ENCODE measurements at regions not wholly inside any gene's neighbourhood (a gene's known extent, or its start where the extent isn't known, plus 50 kb on each side); places are given as distances from the start of the nearest gene placed in this dataset.

DNA sequence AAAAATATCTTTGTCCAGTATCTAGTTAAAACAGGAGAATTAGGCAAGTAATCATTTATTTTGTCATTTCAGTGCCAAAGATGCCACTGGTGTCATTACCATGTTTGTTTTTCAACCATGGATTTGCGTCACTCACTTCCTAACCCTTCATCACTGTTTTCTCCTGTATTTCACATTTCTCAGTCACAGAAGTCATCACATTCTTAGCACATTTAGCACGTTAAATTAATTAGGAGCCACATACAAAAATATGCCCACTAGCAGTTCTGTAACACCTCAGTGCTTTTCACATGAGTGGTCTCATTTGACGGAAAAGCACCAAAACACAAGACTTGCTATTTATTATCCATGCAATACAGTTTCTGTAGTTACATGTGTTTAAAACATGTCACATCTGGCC lies 546.0 kb downstream of the METTL15 start:
- DNase-seq, result no peak

DNA sequence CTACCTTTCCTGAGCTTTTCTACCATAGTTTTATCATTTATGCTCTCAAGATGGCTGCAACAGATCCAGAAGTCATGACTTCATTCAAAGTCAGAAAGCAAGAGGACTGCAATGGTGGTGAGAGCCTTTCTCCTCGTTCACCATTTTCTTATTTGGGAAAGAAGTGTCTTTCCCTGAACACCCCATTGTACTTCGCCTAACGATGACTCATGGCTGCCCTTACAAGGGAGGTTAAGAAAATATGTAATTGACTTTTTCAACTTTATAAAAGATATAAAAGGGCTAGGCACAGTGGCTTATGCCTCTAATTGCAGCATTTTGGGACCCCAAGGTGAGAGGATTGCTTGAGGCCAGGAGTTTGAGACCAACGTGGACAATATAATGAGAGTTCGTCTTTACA lies 541.7 kb downstream of the METTL15 start:
- DNase-seq, result no peak

DNA sequence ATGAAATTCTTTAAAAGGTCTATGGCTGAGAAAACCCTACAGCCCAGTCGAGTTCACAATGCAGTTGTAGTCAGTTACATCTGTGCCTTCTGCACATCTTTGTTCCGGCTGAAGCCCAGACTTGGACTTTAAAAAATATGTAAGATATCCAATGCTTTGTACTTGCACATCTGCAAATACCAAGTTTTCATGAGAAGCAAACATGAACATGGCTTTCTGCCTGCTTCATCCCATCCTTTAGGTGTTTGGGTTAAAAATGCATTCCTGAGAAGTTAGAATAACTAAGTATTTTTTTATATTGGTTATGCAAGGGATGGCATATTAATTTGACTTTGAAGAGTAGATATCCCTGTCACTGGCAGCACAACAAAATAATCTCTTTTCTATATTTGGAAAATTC lies 528.4 kb downstream of the METTL15 start:
- no peak for DNase-seq

DNA sequence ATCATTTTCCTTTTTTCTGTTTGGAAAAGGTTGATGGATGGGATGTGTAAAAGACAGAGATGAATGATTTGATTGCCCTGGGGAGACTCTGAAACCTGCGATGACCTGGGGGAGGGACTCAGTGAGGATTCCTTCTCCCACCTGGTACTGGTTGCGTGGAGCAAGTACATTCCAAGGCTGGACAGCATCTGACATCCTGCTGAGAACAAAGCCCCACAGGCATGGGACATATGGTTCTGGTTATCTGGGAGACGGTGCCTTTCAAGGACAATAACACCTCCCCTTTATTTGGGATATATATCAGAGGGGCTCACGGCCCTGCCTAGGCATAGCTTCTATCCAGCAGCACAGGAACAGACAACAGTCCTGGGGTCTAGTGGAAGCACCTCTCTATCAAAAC lies 527.8 kb downstream of the METTL15 start:
- no peak for DNase-seq

DNA sequence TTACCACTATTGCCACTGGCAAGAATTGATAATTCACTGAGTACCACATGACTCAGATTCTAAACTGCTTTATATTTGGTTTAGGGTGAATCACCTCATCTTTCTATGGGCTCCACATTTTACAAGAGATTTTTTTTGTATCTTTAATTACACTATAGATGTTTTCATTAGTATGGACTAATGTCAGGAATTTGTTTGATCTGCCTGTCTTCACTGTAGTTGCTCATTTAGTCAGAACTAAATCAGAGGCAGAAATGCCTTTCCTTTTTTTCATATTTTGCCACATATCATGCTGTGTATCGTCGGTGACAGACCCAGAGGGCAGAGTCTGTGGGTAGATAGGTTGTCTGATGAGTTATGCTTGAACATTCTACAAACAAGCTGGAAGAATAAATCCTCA lies 524.1 kb downstream of the METTL15 start:
- no peak for DNase-seq

DNA sequence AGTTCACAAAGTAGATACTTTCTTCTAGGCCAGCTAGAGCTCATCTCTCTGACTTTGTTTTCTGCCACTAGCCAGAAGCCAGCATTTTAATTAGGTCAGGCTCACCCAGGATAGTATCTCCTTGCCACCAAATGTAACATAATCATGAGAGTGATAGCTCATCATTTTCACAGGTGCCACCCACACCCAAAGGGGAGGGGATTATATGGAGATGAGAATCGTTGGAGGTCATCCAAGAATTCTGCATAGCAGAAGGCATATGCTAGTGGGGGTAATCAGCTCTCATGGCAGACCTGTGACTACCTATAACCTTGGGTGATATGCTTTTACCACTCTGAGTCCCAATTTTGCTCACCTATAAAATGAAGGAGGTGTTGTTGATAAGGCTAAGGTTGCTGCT lies 523.0 kb downstream of the METTL15 start:
- no peak for DNase-seq

DNA sequence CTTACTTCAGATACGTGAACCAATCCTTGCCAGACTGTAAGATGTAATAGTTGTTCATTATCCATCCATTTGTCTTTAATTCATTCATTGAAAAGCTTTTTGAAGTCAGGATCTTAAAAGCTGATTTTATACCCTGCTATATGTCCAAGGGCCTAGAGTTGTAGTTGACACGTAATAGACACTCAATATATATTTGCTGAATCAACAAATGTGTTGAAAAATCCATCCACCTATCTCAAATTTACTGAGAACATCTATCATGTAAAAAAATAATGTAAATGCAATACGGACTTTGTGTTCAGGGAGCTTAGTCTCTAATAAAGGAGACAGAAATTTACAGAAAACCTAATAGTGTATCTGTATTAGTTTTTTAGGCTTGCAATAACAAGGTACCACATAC lies 521.0 kb downstream of the METTL15 start:
- DNase-seq, result no peak

DNA sequence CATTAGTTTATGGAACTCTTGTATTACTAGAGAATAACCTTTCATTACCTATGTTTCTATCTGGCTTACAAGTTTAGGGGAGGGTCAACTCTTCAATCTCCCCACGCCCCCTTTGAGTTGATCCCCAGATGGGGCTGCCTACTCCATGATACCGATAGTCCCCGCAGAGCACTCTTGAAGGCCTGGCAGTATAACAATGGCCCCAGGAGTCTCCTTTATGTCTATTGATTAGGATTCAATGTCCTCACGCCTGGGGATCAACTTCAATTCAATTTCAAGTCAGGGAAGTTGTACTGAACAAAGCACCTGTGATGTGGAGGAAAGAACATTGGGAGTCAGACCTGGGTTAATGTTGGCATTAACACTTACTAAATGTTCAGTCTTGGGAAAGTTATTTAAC lies 520.2 kb downstream of the METTL15 start:
- DNase-seq, result no peak

DNA sequence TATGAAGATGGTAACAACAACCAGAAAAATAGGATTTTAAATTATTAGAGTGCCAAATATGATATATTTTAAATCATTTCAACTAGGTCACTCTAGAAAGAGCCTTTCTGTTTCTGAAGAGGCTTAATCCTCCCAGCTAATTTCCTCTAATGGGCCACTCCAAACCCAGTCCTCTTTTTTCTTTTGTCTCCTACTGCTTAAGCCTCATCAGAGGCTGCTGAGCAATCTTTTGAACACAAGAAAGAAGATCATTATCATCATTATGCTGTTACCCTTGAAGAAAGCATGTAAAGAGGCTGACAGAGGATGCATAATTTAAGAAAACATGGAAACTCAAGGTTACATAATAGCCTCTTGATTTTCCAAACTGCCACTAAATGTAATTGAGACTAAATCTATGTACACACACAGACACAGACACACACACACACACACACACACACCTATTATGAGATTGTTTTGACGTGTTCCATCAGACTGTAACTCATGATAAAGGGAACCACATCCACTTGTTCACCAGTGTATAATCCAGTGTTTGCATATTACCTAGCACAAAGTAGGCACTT lies 519.6 kb downstream of the METTL15 start:
- no peak for DNase-seq

DNA sequence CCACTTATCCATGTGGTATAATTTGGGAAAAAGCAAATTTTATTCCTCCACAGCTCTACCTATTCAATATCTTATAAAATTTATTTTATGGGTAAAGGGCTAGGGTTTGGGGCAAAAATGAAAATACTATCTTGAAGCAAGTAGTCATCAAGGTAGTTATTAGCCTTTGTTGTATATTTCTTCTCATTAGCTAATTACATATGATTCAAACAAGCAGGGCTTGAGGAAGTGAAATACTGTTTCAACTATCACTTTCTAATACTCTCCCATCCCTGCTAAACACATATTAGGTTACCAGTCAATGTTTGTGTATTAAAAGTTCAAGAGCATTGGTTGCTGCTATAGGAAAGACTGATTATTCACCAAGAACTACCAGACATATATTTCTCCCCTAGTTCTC lies 517.3 kb downstream of the METTL15 start:
- no peak for DNase-seq

DNA sequence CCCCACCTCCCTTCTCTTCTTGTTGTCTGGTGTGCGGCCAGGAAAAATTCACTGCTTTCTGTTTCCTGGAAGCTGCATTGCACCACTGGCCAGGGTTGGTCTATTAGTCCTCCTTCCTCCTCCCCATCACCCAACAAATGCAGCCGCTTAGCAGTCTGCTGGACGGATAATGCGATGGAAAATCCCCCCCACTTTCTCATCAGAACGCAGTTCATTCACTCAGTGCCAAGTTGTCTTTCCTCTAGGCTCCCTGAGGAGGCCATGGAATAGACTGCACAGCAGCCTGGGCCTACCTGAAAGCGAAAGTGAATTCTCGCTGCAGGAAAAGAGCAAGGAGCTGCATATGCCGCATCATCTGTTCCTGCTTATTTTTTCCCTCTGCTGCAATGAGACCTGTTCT lies 513.6 kb downstream of the METTL15 start:
- no peak for DNase-seq

DNA sequence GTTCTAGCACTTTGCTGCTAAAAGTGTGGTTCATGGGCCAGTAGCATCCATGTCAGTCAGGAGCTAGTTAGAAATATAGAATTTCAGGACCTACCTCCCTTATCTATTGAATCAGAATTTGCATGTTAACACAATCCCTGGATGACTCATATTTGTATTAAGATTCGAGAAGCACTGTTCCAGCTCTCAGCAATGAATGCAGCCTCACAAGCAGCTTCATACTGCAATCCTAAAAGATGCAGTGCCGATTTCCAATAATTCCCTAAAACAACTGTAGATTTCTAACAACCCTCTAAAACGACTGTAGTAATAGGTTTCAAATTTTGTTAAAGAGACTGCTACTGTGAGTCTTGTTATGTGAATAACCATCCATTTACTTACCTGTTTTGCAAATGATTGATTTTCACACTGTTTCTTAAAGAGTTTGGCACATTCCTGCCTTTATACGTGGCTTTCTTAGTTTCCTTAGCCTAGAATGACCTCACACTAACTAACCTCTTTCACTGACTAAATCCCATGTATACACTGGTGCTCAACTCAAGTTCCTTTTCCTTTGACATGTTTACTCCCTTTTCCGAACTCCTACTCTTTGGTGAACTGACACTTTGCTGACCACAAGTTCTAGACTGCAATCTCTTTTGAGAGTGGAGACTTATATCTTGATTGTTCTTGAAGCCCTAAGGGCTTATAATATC lies 511.8 kb downstream of the METTL15 start:
- no peak for DNase-seq

DNA sequence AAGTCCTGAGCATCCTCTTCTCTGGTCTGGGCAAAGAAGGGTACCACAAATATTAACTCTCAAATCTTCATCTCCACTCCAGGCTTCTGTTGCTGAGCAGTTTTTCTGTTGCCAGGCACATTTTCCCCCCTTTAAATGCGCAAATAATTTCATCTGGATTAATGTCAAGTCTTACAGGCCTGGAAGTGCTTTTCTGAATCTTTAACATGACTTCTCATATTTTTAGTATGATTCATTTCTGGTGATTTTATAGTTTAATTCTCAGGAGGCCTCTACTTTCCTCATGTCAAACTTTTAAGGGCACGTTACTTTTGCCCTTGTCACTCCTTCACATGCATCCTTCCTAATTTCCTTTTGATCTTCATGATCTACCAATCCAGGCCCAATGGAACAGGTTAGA lies 510.2 kb downstream of the METTL15 start:
- DNase-seq, result no peak

DNA sequence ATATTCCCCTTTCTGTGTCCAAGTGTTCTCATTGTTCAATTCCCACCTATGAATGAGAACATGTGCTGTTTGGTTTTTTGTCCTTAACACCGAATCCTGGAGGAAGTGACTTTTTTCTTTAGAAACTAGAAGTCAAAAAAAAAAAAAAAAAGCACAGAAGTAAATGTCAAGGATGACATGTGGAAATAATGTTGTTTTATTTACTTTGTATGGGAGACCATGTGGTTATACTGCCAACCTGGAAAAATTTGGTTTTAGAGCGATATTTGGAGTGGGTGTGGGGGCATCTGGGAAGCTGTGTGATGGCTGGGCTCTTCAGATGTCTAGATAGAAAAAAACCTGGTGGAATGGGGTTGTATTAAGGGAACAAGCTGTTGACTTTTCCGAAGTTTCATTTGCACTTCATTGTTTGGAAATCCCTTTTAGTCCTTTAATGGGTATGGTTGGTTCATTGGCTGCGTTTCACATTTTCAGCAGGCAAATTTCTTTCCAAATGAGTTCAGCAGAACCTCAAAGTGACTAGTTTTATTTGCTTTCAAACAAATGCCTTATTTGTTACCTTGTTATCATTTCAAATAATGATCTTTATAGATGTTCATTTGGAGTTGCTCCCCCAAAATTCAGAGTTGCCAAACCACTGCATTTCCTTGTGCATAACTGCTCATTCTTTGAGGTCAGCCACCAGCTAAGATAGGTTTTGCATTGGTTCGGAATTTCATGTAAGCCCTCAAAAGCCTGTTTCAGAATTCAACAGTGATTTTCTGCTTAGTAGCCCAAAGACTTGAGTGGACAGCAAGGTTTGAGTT lies 508.2 kb downstream of the METTL15 start:
- no peak for DNase-seq

DNA sequence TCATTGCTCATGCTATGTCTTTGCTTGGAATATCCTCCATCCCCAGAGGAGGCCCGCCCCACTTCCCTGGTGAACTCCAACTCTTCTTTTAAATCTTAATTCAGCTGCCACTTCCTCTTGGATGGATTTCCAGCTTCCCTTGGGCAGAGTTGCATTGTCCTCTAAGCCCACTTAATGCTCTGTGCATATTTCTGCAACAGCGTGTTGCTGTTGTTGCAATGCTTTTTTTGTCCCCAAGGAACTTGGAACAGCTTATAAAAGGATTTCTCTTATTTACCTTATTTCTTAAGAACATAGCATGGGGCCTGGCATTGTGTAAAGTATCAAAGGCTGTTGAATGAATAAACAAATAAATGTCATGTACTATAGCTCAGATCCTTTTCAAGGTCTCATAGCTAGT lies 507.4 kb downstream of the METTL15 start:
- no peak for DNase-seq

DNA sequence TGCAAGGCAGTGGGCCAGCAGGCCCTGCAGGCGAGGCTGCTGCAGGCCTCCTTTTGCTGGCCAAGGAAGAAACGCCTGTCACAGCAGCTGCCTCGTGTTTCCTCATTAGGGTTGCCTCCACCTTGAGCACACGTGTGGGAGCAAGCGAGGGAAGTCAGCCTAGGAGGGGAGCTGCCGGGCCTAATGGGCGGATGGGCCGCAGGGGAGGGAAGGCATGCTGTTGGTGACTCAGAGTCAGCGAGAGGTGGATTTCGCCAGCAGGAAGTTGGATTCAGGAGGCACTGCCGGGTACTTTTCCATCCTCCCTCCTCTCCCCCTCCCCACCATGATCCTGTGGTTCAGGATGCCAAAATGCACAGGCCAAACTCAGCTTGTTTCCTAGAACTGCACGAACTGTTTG lies 498.7 kb downstream of the METTL15 start:
- no peak for DNase-seq

DNA sequence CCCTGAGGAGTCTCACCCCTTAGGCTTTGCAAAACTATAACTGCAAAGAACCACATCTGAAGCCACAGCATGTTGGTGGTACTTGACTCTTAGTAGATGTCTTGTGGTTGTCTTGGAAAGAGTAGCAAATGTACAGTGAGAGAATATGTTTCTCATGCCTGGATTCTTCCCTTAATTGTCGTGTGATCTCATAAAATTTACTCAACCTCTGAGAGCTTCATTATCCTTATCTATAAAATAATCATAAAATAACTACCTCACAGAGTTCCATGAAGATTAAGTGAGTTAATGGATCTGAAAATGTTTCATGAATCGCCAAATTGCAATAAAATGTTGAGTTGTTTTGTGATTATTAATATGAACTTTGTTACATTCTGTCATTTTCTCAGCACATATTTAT lies 491.5 kb downstream of the METTL15 start:
- no peak for DNase-seq

DNA sequence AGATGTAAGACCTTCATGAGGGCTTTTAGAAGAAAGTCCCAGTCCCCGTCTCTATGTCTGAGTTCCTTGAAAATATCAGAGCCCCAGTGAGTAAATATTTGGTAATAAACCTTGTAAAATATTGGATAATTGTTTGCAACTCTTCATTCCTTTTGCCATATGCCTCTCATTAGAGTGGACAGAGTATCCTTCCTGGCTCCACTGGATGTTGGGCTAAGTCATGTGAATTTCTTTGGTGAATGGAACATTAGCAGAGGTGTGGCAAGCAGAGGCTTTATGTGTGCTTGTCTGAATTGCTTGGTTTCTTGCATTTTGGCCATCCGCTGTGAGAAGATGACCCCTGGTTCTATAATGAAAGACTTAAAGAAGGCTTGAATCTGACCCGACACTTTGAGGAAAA lies 490.3 kb downstream of the METTL15 start:
- DNase-seq, result no peak

DNA sequence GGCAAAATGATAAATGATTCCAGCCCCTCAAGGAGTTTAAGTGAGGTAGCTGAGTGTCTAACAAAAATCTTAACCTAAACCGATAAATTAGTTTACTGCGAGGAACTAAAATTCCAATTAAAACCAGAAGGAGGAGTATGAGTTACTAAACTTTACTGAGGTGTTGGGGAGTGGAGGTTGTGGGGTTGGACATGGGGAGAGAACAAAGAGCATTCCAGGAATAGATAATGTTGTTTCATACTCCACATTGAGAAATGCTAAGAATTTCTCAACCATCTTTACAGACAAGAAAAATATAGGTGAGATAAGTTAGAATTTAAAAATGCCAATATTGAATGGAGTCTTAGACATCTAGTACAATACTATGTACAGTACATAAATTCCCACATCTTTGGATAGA lies 488.6 kb downstream of the METTL15 start:
- no peak for DNase-seq

DNA sequence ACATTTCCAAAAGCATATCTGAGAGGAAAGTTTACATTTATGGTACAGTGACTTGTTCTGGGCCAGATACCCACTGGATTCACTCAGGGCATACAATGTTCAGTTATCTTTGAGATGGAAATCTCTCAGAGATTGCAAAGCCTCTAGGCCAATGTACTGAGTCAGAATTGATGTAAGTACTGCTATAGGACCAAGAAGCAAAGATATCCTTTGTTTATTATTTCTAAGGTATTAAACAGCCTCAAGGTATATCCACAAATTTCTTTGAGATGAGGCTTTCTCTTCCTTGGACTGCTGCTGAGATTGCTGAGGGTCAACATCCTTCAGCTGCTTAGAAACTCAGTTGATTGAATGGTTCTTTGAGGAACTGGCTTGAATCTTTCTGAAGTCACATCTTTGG lies 484.0 kb downstream of the METTL15 start:
- no peak for DNase-seq

DNA sequence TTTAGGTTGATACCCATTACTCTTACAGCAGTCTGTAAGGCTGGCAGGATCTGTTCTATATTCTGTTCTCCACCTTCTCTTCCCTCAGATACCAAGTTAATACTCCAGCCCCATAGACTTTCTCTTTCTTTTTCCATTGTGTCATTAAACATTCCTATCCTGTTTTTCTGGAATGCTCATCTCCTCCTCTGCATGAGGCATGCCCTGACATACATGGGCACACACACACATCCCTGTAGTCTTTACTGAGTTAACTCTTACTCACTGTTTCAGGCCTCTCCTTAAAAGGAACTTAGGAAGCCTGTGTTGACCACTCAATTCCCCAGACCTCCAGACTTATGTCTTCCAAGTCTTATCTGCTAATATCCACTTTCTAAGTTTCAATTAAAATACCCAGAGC lies 476.8 kb downstream of the METTL15 start:
- no peak for DNase-seq

DNA sequence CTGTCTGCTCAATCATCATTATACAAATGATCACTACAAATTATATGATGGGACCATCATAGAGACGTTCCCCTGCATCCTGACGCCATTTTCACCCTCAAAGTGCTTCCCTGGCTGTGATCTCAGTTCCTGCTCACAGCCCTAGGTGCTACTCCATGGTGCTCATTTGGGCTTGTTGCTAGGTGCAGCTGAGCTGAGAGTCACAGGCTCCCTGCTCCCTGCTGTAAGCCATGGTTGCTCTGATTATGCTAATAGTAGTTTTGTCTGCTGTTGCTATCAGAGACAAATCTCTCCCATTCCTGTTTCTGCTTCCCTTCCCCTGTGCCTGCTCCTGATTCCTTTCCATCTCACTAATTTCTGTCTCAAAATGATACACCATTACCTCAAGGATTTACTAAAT lies 474.3 kb downstream of the METTL15 start:
- no peak for DNase-seq

DNA sequence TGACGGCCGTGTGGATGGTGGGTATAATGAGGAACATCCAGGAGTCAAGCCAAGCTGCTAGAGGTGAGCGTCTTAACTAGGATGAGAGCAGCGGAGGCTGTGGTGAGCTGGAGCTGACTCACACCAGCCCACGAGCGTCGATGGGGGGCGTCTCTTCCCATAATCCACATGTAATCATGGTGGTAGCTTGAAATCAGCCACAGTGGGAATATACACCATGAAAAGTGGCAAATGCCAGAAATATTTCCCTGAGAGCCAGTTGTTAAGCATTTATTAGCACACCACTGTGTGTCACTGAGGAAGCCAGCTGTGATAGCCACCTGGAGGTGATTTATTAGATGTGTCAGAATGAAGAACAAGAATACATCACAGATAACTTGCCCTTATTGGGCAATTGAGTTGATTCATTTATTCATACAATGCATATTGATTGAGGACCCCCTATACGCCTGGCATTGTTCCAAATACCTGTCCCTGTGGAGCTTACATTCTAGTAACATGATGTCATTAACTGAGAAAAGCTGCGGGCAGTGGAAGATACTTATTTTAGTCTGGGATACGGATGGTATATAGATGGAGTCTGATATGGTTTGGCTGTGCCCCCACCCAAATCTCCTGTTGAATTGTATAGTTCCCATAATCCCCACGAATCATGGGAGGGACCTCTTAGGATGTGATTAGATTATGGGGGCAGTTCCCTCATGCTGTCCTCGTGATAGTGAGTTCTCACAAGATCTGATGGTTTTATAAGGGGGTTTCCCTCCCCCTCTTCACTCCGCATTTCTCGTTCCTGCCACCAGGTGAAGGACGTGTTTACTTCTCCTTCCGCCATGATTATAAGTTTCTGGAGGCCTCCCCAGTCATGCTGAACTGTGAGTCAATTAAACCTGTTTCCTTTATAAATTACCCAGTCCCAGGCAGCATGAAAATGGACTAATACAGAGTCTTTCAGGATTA lies 473.4 kb downstream of the METTL15 start:
- DNase-seq, result no peak
